AG09319 (cell line): ENCODE measurements at regions not wholly inside any gene's neighbourhood (a gene's known extent, or its start where the extent isn't known, plus 50 kb on each side); places are given as distances from the start of the nearest gene placed in this dataset.

ENCODE experiments used
- DNase-seq: peaks from one replicate; pipeline ENCODE4 v3.0.0-alpha.2; 2010; ENCODE audit warnings: low read depth; ENCODE audit errors: extremely low read depth
- TF ChIP-seq, protein P1 (sequence below): IDR thresholded peaks from 2 replicates; pipeline ENCODE4 v1.5.1; 2011; ENCODE audit warnings: low read depth, mild to moderate bottlenecking, inconsistent platforms, low read length, moderate library complexity

DNA sequence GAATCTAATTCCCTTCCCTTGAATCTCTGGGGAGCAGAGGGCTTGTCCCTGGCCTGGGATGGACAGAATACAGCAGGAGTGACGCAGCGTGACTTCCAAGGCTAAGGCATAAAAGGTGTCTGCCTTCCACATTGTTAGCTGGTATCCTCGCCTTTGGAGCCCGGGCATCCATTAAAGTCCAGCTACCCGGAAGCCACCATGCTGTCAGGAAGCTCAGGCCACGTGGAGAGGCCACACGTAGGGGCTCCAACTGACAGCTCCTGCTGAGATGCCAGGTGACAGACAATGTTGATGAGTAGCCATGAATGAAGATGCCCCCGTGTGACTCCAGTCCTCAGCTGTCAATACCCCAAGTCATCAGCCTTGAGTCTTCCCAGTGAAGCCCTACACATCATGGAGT is 99.9 kb downstream of the OAT start:
- TF ChIP-seq, protein P1, sequence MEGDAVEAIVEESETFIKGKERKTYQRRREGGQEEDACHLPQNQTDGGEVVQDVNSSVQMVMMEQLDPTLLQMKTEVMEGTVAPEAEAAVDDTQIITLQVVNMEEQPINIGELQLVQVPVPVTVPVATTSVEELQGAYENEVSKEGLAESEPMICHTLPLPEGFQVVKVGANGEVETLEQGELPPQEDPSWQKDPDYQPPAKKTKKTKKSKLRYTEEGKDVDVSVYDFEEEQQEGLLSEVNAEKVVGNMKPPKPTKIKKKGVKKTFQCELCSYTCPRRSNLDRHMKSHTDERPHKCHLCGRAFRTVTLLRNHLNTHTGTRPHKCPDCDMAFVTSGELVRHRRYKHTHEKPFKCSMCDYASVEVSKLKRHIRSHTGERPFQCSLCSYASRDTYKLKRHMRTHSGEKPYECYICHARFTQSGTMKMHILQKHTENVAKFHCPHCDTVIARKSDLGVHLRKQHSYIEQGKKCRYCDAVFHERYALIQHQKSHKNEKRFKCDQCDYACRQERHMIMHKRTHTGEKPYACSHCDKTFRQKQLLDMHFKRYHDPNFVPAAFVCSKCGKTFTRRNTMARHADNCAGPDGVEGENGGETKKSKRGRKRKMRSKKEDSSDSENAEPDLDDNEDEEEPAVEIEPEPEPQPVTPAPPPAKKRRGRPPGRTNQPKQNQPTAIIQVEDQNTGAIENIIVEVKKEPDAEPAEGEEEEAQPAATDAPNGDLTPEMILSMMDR = no peak
- DNase-seq = no peak

DNA sequence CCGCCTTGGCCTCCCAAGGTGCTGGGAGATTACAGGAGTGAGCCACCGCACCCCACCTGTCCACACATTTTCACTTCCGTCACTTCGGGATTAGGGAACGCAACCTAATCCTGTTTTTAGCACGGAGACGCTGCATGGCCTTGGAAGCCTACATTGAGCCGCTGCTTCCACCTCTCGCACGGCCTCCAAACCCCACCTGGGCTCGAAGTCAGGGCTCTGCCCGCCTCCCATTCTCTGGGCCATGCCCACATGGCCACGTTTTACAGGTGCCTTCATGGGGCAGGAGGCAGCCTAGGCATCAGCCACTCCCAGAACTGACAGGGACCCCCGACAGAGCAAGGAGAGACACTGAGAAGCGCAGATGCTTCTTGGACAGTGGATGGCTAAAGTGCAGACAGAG is 100.6 kb downstream of the OAT start:
- no peak for DNase-seq
- TF ChIP-seq, protein P1 = no peak

DNA sequence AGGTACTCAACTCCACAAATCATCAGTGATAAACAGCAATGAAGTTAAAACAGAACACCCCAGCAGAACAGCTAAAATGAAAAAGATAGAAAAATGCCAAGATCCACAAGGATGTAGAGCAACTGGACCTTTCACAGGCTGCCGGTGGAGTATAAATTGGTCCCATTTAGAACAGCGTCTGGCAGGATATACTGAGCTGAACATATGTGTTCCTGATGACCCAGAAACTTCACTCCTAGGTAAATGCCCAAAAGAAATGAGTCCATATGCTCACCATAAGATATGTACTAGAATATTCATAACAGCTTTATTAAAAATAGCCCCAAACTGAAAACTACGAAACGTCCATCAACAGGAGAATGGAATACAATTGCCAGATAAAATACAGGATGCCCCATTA is 102.4 kb downstream of the OAT start:
- no peak for DNase-seq
- TF ChIP-seq, protein P1 = no peak

DNA sequence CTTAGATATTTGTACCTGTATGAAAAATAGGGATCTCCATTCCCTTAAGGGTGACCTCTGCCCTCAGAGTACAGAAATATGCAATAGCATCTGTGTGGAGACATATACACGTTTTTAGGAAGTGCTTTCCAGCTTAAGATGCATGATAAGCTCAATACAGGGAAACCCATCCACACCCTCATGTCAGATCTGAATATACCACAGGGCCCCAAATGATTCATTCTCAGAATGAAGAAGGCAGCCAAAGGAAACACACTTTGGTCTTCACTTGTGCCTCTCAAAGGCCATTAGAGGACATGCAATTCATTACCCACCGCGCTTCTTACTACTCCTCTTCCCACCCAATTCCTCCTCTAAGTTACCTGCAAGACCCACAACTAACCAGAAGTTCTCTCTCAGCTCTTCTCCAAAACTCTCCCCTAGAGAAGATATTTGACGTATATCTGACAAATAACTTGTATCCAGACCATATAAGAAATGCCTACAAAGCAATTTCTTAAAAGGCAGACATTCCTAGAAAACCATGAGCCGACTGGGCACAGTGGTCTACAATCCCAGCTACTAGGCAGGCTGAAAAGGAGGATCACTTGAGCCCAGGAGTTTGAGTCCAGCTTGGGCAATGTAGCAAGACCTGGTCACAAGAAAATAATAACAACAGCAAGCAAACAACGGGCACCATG is 103.0 kb downstream of the OAT start:
- no peak for DNase-seq

DNA sequence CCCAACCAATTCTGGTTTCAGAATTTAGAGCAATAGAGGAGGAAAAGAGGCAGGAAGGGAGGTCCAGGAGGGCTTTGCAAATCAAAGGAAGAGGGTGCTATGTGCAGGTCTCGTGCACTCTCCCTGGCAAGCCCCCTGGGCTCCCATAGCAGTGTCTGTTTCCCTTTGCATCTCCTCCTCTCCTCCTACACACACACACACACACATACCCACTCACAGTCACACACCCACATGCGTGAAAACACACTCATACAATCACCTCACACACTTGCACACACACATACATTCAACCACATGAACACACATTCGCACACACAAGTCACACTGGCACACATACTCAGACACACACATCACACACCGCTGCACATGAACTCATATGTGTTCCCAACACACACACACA is 105.3 kb downstream of the OAT start:
- TF ChIP-seq, protein P1 = no peak

More for the DNA sequence above, 103.0 kb downstream of the OAT start:
- TF ChIP-seq, protein P1 = no peak

DNA sequence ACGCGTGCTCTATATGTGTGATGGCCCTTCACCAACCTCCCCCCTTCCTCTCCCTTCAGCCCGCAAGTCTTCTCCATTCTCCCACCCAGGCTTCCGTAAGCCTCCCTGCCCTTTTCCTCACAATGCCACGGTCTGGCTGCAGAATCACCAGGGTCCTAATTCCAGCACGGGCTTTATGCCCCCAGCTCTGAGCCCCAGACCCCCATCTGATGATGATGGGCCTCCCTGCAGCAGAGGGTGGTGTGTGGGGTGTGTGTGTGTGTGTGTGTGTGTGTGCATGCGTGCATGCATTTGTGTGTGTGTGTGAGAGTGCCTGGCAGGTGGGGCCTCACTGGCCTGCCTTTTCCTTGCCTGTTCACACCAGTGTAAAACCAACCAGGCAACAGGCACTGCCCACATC is 109.9 kb downstream of the OAT start:
- no peak for DNase-seq

More for the DNA sequence above, 105.3 kb downstream of the OAT start:
- no peak for DNase-seq

DNA sequence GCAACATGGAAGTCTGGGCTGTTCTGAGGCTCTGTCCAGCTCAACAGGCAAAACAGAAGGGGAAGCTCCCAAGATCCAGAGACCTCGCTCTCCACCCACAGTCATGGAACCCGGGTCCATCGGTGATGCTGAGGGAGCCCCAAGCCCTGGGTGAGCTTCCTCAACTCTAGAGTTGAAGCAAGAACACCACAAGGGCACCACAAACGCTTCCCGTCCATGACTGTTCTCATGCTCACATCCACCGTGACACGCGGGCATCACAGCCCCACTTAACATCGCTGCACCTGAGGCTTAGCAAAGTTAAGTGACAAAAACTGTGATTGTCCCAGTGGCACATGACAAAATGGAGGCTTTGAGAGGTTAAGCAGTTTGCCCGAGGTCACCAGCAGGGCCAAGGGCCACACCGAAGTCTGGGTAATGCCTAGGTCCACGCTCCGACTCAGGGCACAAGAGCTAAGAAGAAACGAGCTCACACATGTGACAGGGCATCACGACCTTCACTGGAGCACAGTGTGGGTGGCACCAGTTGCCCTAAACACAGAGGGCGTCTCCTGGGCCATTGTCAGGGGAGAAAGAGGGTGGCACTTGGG is 110.6 kb downstream of the OAT start:
- TF ChIP-seq, protein P1 = no peak
- DNase-seq = no peak

More for the DNA sequence above, 109.9 kb downstream of the OAT start:
- TF ChIP-seq, protein P1 = no peak
